GM18861 (cell line): ENCODE measurements at regions not wholly inside any gene's neighbourhood (a gene's known extent, or its start where the extent isn't known, plus 50 kb on each side); places are given as distances from the start of the nearest gene placed in this dataset.

ENCODE experiments used
- ATAC-seq: cut with Tn5 transposase; IDR thresholded peaks from one replicate; pipeline ENCODE4 v1.9.1; 2021; ENCODE audit not compliant: unreplicated experiment

GRCh38 chr15:94105760-94106159 is 125.6 kb upstream of the MCTP2 start:
- ATAC-seq = no peak

- no peak for ATAC-seq
These were observed 130.5 kb upstream of the MCTP2 start for GRCh38 chr15:94100863-94101262.

- no peak for ATAC-seq
These were observed 131.8 kb upstream of the MCTP2 start for GRCh38 chr15:94099574-94099960.

- ATAC-seq = no peak
These were observed 132.3 kb upstream of the MCTP2 start for GRCh38 chr15:94098921-94099573.

- ATAC-seq = no peak
These were observed 133.8 kb upstream of the MCTP2 start for GRCh38 chr15:94097552-94097951.

GRCh38 chr15:94094310-94094709 is 137.1 kb upstream of the MCTP2 start:
- no peak for ATAC-seq

- no peak for ATAC-seq
These were observed 145.0 kb upstream of the MCTP2 start for GRCh38 chr15:94086341-94086740.

GRCh38 chr15:94083467-94084052 is 147.8 kb upstream of the MCTP2 start:
- ATAC-seq = no peak

- ATAC-seq = no peak
These were observed 149.5 kb upstream of the MCTP2 start for GRCh38 chr15:94081829-94082228.

GRCh38 chr15:94080989-94081605 is 150.3 kb upstream of the MCTP2 start:
- ATAC-seq = no peak

GRCh38 chr15:94080416-94080815 is 150.9 kb upstream of the MCTP2 start:
- ATAC-seq = no peak

- ATAC-seq = no peak
These were observed 151.4 kb upstream of the MCTP2 start for GRCh38 chr15:94079968-94080367.

- ATAC-seq = no peak
These were observed 151.9 kb upstream of the MCTP2 start for GRCh38 chr15:94079459-94079858.

GRCh38 chr15:94077938-94078337 is 153.4 kb upstream of the MCTP2 start:
- no peak for ATAC-seq

- no peak for ATAC-seq
These were observed 156.0 kb upstream of the MCTP2 start for GRCh38 chr15:94075349-94075748.

GRCh38 chr15:94070356-94071295 is 160.7 kb upstream of the MCTP2 start:
- ATAC-seq = no peak

GRCh38 chr15:94069844-94070243 is 161.5 kb upstream of the MCTP2 start:
- ATAC-seq = no peak

GRCh38 chr15:94066811-94067210 is 164.6 kb upstream of the MCTP2 start:
- no peak for ATAC-seq

GRCh38 chr15:94066046-94066445 is 165.3 kb upstream of the MCTP2 start:
- ATAC-seq = no peak

GRCh38 chr15:94064676-94065313 is 166.6 kb upstream of the MCTP2 start:
- no peak for ATAC-seq

GRCh38 chr15:94061041-94061440 is 170.3 kb upstream of the MCTP2 start:
- no peak for ATAC-seq
